PC-3 (cell line): ENCODE measurements at regions not wholly inside any gene's neighbourhood (a gene's known extent, or its start where the extent isn't known, plus 50 kb on each side); places are given as distances from the start of the nearest gene placed in this dataset.

ENCODE experiments used
- EZH2 ChIP-seq: fragments of 300-600 bp; sonication (generic); IDR thresholded peaks from one replicate; pipeline ENCODE4 v1.6.1; 2017; ENCODE audit warnings: antibody characterized with exemption, mild to moderate bottlenecking, low read length; ENCODE audit not compliant: unreplicated experiment
- TF ChIP-seq, protein P1 (sequence below): fragments of 300-600 bp; sonication (generic); conservative IDR thresholded peaks from 2 replicates; pipeline ENCODE4 v1.5.1; 2017; ENCODE audit warnings: antibody characterized with exemption, low read depth, mild to moderate bottlenecking, low read length

DNA sequence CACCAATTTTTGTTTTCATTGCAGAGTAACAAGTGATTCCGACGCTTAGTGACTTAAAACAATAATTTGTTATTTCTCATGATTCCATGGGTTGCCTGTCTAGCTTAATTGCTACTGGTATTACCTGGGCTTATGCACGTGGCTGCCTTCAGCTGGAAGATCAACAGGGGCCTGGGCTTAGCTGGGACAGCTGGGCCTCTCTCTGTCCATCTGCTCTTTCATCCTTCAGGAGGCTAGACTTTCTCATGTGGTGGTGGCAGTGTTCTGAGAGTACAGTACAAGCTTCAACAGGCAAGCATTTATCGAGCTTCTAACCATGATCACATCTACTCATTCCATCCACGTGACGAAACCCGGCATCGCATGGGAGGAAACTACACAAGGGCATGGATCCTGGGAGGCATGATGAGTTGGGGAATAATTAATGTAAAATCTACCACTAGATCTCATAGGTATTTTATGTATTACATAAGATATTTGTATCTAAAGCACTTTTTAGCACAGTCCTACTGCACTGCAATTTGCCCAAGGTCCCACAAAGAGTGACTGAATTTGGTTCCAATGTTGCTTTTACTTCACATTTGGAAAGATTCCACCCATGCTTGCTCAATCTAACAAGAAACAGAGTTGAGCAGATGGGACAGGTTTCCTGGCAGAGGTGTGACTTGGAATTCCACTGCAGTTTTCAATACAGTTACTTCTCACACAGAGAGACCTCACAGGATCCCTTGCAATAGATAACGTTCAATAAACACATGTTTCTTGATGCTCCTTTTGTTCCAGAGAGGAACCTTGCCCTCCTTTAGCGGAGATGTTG, 153.1 kb upstream of the FRMD6 start:
- TF ChIP-seq, protein P1, sequence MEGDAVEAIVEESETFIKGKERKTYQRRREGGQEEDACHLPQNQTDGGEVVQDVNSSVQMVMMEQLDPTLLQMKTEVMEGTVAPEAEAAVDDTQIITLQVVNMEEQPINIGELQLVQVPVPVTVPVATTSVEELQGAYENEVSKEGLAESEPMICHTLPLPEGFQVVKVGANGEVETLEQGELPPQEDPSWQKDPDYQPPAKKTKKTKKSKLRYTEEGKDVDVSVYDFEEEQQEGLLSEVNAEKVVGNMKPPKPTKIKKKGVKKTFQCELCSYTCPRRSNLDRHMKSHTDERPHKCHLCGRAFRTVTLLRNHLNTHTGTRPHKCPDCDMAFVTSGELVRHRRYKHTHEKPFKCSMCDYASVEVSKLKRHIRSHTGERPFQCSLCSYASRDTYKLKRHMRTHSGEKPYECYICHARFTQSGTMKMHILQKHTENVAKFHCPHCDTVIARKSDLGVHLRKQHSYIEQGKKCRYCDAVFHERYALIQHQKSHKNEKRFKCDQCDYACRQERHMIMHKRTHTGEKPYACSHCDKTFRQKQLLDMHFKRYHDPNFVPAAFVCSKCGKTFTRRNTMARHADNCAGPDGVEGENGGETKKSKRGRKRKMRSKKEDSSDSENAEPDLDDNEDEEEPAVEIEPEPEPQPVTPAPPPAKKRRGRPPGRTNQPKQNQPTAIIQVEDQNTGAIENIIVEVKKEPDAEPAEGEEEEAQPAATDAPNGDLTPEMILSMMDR: no peak
- TF ChIP-seq EZH2: no peak
